ENCODE measurements at regions not wholly inside any gene's neighbourhood (a gene's known extent, or its start where the extent isn't known, plus 50 kb on each side); places are given as distances from the start of the nearest gene placed in this dataset.

DNA sequence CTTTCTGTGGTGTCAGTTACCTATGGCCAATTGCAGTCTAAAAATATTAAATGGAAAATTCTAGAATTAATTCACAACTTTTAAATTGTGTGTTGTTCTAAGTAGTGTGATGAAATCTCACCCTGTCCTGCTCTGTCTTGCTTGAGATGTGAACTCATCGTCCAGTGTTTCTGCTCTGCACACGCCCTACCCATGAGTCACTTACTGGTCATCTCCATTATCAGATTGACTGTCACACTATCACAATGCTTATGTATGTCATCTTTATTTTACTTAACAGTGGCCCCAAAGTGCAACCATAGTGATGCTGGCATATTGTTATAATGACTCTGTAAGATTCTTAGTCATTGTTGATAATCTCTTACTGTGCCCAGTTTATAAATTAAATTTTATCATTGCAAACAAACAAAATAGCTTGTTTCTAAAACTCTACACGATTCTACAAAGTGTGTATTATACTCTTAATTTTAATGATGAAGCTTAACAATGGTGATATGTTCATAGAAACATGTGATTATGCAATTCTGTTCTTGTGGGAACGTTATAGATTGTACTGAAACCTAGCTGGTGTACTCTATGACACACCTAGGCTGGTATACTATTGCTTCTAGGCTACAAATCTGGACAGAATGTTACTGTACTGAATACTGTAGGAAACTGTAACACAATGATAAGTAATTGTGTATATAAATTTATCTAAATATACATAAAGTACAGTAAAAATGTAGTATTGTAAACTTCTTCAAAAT lies 1086.8 kb upstream of the PIK3C3 start:
- DNase-seq (ENCODE audit: low read depth) = peak; percentile 1
- no peak overlapping the region for H3K4me3 ChIP-seq (ENCODE audit: low read depth, low read length)
- TF ChIP-seq, protein P1, sequence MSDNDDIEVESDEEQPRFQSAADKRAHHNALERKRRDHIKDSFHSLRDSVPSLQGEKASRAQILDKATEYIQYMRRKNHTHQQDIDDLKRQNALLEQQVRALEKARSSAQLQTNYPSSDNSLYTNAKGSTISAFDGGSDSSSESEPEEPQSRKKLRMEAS (IDR thresholded peaks at IDR 0.05; ENCODE audit: low read depth, low read length) = no peak
- TF ChIP-seq MYC (IDR thresholded peaks at IDR 0.05; ENCODE audit: low read depth, low read length) (no peak), POLR2A (IDR thresholded peaks at IDR 0.05; ENCODE audit: extremely low read depth, insufficient read length) (no peak)

DNA sequence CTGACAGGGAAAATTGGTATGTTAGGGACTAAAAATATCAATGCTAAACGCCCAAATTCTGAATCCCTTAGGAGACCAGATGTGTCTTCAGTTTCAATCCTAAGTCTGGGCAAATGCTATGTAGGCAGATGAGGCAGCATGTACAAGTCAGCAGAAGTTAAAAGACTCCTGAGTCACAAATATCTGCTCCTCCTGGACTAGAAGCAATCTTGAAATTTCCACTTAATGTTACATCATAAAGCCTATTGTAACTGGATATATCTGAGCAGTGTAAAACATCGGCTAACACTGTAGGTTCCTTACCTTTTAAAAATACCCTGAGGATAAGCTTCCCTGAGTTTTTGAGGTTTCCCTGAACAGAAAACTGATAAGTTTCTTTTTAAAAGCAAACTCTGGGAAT lies 1087.6 kb upstream of the PIK3C3 start:
- no peak overlapping the region for H3K4me3 ChIP-seq (ENCODE audit: low read depth, low read length)
- DNase-seq (ENCODE audit: low read depth) = no peak
- TF ChIP-seq, protein P1 (IDR thresholded peaks at IDR 0.05; ENCODE audit: low read depth, low read length) = no peak
- TF ChIP-seq, protein P2, sequence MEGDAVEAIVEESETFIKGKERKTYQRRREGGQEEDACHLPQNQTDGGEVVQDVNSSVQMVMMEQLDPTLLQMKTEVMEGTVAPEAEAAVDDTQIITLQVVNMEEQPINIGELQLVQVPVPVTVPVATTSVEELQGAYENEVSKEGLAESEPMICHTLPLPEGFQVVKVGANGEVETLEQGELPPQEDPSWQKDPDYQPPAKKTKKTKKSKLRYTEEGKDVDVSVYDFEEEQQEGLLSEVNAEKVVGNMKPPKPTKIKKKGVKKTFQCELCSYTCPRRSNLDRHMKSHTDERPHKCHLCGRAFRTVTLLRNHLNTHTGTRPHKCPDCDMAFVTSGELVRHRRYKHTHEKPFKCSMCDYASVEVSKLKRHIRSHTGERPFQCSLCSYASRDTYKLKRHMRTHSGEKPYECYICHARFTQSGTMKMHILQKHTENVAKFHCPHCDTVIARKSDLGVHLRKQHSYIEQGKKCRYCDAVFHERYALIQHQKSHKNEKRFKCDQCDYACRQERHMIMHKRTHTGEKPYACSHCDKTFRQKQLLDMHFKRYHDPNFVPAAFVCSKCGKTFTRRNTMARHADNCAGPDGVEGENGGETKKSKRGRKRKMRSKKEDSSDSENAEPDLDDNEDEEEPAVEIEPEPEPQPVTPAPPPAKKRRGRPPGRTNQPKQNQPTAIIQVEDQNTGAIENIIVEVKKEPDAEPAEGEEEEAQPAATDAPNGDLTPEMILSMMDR (IDR thresholded peaks at IDR 0.05; ENCODE audit: low read depth, low read length) = no peak
- TF ChIP-seq POLR2A (IDR thresholded peaks at IDR 0.05; ENCODE audit: extremely low read depth, insufficient read length) = no peak
- TF ChIP-seq MYC (IDR thresholded peaks at IDR 0.05; ENCODE audit: low read depth, low read length) = no peak

DNA sequence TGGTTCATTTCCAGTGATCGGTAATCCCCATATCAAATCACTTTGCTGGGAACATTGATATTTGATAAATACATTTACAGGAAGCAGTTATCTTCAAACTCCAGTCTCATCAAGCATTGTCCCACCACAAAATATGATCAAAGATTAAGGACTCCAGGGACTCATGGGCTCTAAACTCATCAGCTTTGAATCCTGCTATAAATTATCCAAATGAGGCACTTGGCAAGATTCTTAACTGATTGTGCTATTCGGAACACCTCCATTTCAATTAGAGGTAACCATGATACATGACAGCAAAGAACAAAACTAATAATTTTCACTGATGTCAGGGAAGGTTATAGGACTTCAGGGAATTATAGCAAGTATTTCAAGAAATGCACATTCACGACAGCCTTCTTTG lies 1088.1 kb upstream of the PIK3C3 start:
- TF ChIP-seq, protein P2 (IDR thresholded peaks at IDR 0.05; ENCODE audit: low read depth, low read length) = no peak
- no peak for TF ChIP-seq POLR2A (IDR thresholded peaks at IDR 0.05; ENCODE audit: extremely low read depth, insufficient read length)
- TF ChIP-seq MYC (IDR thresholded peaks at IDR 0.05; ENCODE audit: low read depth, low read length) = no peak
- TF ChIP-seq, protein P1 (IDR thresholded peaks at IDR 0.05; ENCODE audit: low read depth, low read length) = no peak
- no peak overlapping the region for H3K4me3 ChIP-seq (ENCODE audit: low read depth, low read length)
- DNase-seq (ENCODE audit: low read depth) = no peak

DNA sequence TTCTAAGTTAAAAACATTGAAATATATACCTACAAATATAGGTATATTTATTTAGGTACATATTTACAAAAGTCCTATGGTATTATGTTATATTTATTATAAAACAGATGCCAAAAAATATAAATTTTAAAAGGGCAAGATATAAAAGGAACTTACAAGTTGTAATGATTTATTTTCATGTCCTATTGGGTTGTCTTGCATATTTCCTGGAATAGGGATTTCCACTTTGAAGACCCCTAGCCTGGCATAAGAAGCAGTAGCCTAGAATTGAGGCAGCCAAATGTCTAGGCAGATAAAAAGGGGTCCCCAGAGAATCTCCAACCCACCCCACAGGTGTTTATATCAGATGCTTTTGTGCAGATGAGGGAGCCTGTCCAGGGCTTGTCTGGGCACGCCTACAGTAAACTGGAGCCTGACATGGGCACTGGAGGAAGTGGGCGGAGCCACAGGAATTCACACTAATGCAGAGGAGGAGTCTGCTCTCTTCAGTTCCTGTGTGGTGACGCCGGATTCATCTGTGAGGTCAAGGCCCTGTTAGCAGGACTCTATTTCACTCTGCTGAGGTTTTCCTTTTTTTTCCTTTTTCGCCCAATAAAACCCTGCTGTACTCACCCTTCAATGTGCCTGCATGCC lies 1088.9 kb upstream of the PIK3C3 start:
- no peak overlapping the region for H3K4me3 ChIP-seq (ENCODE audit: low read depth, low read length)
- DNase-seq (ENCODE audit: low read depth) = peak; percentile 12

DNA sequence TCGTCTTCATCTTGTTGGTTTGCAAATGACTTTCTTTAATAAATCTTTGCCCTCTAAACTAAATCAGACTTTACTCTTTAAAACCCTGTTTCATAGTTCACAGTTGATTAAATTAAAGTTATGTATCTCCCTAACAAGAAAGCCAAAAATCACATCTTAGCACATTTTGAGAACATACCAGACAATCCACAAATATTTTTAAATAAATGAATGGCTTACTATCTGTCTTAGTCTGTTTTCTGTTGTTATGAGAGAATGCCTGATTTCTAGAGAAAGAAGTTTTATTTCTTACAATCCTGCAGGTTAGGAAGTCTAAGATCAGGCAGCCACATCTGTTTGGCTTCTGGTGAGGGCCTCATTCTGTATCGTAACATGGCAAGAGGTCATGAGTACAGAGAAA lies 1090.2 kb upstream of the PIK3C3 start:
- TF ChIP-seq POLR2A (IDR thresholded peaks at IDR 0.05; ENCODE audit: extremely low read depth, insufficient read length) = no peak
- TF ChIP-seq, protein P2 (IDR thresholded peaks at IDR 0.05; ENCODE audit: low read depth, low read length) = no peak
- TF ChIP-seq MYC (IDR thresholded peaks at IDR 0.05; ENCODE audit: low read depth, low read length) = no peak
- TF ChIP-seq, protein P1 (IDR thresholded peaks at IDR 0.05; ENCODE audit: low read depth, low read length) = no peak
- H3K4me3 ChIP-seq (ENCODE audit: low read depth, low read length) = no peak overlapping the region
- no peak for DNase-seq (ENCODE audit: low read depth)

More for the DNA sequence above, 1088.9 kb upstream of the PIK3C3 start:
- TF ChIP-seq, protein P2 (IDR thresholded peaks at IDR 0.05; ENCODE audit: low read depth, low read length) = no peak
- no peak for TF ChIP-seq MYC (IDR thresholded peaks at IDR 0.05; ENCODE audit: low read depth, low read length)
- TF ChIP-seq, protein P1 (IDR thresholded peaks at IDR 0.05; ENCODE audit: low read depth, low read length) = no peak
- TF ChIP-seq POLR2A (IDR thresholded peaks at IDR 0.05; ENCODE audit: extremely low read depth, insufficient read length) = no peak

DNA sequence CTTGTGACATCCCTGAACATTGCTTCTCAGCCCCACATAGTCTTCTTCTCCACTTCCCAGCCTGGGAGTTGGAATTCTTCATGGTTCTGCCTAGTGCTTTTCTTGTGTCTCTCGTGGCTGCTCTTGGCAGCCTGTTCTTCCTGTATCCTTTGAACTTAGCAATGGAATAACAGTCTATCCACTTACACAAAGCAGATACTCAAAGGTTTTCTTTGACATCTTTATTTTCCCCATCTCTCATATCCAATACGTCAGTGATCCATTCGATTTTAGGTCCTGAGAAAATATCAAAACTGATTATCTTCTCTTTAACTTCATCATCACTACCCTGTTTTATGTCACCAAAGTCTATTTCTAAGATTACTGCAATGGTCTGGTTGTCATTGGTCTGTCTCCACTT lies 1091.2 kb upstream of the PIK3C3 start:
- no peak for TF ChIP-seq MYC (IDR thresholded peaks at IDR 0.05; ENCODE audit: low read depth, low read length)
- TF ChIP-seq, protein P2 (IDR thresholded peaks at IDR 0.05; ENCODE audit: low read depth, low read length) = no peak
- TF ChIP-seq, protein P1 (IDR thresholded peaks at IDR 0.05; ENCODE audit: low read depth, low read length) = no peak
- TF ChIP-seq POLR2A (IDR thresholded peaks at IDR 0.05; ENCODE audit: extremely low read depth, insufficient read length) = no peak
- no peak for DNase-seq (ENCODE audit: low read depth)
- H3K4me3 ChIP-seq (ENCODE audit: low read depth, low read length) = no peak overlapping the region
